Suprapubic skin (tissue), 3 donors: ENCODE measurements at regions not wholly inside any gene's neighbourhood (a gene's known extent, or its start where the extent isn't known, plus 50 kb on each side); places are given as distances from the start of the nearest gene placed in this dataset.

ENCODE experiments used
- CTCF ChIP-seq, 2 donors: fragments of 200-600 bp in 1 of 2; fragments of 450-650 bp in 1 of 2; sonication (generic) in 1 of 2; IDR thresholded peaks; one replicate each; pipeline ENCODE4 v1.5.1; 2016 to 2019; ENCODE audit warnings: antibody characterized with exemption in 2 of 2, mild to moderate bottlenecking in 1 of 2, moderate library complexity in 1 of 2
- EP300 ChIP-seq: sonication (generic); formaldehyde crosslinking; IDR thresholded peaks from one replicate; pipeline ENCODE4 v1.6.1; 2017; ENCODE audit warnings: antibody characterized with exemption
- POLR2A ChIP-seq, 2 donors: fragments of 450-650 bp; IDR thresholded peaks; one replicate each; pipeline ENCODE4 v1.6.1; 2017; ENCODE audit warnings: antibody characterized with exemption in 2 of 2, mild to moderate bottlenecking in 2 of 2, moderate library complexity in 2 of 2

DNA sequence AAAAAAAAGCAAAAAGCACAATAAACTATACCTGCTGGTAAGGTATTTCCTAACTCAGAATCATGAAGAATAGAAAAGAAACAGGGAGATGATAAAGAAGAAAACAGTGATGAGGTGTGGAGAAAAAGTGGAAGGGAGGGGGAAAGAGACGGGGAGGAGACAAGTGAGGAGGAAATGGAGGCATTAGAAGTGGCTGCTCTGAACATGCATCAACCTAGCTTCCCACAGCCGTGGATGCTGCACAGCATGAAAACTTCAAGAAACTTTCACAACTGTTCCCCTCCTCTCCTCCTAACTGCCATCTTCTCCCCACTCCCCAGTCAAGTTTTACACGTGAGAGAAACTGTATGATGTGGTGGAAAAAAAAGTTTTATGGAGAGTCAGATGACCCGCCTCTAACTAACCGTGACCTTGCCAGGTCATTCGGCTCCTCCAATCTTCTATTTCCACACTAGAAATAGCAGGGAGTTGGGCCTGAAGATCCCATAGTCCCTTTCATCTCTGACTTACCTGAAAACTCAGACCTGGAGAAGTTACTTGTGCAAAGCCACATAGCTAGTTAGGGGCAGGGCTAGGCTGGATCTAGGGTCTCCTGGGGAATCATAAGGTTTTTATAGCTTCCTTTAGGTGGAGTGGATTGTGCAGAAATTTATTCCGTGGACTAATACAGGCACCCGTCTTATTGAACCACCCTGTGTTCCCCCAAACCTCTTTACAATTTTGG lies 461.9 kb downstream of the KLF5 start:
- TF ChIP-seq CTCF (IDR thresholded peaks at IDR 0.05): no peak
- no peak for TF ChIP-seq POLR2A (IDR thresholded peaks at IDR 0.05)
- TF ChIP-seq EP300: no peak
